ENCODE measurements at regions not wholly inside any gene's neighbourhood (a gene's known extent, or its start where the extent isn't known, plus 50 kb on each side); places are given as distances from the start of the nearest gene placed in this dataset.
A peak's percentile ranks its signal among the peaks of the same experiment; 100 is the strongest.

DNA sequence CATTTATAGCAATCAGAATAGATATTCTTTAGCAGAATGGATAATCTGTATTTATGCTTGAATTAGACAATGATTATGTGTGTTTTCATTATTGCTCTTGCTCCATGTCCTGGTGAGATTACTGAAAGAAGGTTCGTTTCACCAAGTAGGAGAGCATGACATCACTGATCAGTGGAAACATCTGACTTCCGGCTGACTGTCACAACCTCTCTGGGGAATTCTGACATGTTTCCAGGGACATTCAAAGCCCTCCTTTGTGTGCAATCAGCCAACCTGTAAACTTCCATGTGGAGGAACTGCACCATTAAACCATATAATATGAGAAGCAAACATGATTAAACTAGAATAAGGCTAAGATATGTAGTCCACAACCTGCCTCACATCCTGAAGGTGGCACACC is 424.8 kb upstream of the ADGRL4 start:
- Mint-ChIP-seq H3K36me3 (ENCODE audit: low read depth) (no peaks in the 10 kb centered on the region), H3K27me3 (ENCODE audit: insufficient read depth) (no peaks in the 10 kb centered on the region), H3K27ac (peak overlapping the region; percentile 77), H3K4me3 (no peak overlapping the region), H3K4me1 (no peaks in the 10 kb centered on the region), H3K9me3 (no peaks in the 10 kb centered on the region)
- no peak overlapping the region for H3K4me3 ChIP-seq (ENCODE audit: low read length)
- 86 to 88% methylated on average over 1 to 2 of the region's 2 CpGs for WGBS, 2 experiments (ENCODE audit: insufficient coverage in 1 of 2, insufficient read length in 1 of 2)
- H3K9me3 ChIP-seq (ENCODE audit: control insufficient read depth, low read length) = no peaks in the 10 kb centered on the region
- no peak for DNase-seq
- TF ChIP-seq, protein P1, sequence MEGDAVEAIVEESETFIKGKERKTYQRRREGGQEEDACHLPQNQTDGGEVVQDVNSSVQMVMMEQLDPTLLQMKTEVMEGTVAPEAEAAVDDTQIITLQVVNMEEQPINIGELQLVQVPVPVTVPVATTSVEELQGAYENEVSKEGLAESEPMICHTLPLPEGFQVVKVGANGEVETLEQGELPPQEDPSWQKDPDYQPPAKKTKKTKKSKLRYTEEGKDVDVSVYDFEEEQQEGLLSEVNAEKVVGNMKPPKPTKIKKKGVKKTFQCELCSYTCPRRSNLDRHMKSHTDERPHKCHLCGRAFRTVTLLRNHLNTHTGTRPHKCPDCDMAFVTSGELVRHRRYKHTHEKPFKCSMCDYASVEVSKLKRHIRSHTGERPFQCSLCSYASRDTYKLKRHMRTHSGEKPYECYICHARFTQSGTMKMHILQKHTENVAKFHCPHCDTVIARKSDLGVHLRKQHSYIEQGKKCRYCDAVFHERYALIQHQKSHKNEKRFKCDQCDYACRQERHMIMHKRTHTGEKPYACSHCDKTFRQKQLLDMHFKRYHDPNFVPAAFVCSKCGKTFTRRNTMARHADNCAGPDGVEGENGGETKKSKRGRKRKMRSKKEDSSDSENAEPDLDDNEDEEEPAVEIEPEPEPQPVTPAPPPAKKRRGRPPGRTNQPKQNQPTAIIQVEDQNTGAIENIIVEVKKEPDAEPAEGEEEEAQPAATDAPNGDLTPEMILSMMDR (conservative IDR thresholded peaks at IDR 0.05) = no peak
- no peaks in the 10 kb centered on the region for H3K4me1 ChIP-seq (ENCODE audit: control insufficient read depth, insufficient read depth, low read length)
- no peak overlapping the region for H3K9ac ChIP-seq (ENCODE audit: extremely low read depth, low read length, poor library complexity, severe bottlenecking)
- H3K36me3 ChIP-seq (ENCODE audit: control insufficient read depth, insufficient read depth, low read length) = no peaks in the 10 kb centered on the region
- H3K27me3 ChIP-seq (ENCODE audit: control insufficient read depth, insufficient read depth, low read length, poor library complexity, severe bottlenecking) = no peaks in the 10 kb centered on the region
- no peak overlapping the region for H3K27ac ChIP-seq (ENCODE audit: low read depth, low read length)

DNA sequence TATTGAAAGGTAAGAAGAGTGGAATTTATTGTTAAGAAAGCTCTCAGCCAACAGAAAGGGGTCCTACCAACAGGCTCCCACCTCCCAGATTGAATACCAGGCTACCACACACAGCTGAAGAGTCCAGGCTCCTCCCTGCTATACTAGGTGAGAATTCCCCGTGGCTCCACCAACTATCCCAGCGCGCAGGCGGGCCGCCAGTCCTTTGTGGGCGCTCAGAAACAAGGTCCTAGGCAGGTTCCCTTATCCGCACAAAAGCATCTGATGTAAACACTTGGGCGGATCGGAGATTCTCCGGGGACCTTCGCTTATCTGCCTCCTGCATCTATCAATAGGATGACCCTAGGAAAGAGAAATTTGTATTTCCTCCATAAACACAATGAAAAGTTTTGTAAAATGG is 423.9 kb upstream of the ADGRL4 start:
- Histone ChIP-seq H3K27me3 (ENCODE audit: control insufficient read depth, insufficient read depth, low read length, poor library complexity, severe bottlenecking) (no peaks in the 10 kb centered on the region), H3K27ac (ENCODE audit: low read depth, low read length) (no peak overlapping the region), H3K9ac (ENCODE audit: extremely low read depth, low read length, poor library complexity, severe bottlenecking) (no peak overlapping the region), H3K9me3 (ENCODE audit: control insufficient read depth, low read length) (no peaks in the 10 kb centered on the region), H3K4me1 (ENCODE audit: control insufficient read depth, insufficient read depth, low read length) (no peaks in the 10 kb centered on the region), H3K36me3 (ENCODE audit: control insufficient read depth, insufficient read depth, low read length) (no peaks in the 10 kb centered on the region), H3K4me3 (ENCODE audit: low read length) (no peak overlapping the region)
- no peaks in the 10 kb centered on the region for H3K9me3 Mint-ChIP-seq
- TF ChIP-seq, protein P1 (conservative IDR thresholded peaks at IDR 0.05) = no peak
- no peaks in the 10 kb centered on the region for H3K27me3 Mint-ChIP-seq (ENCODE audit: insufficient read depth)
- no peak overlapping the region for H3K4me3 Mint-ChIP-seq
- no peaks in the 10 kb centered on the region for H3K4me1 Mint-ChIP-seq
- no peaks in the 10 kb centered on the region for H3K36me3 Mint-ChIP-seq (ENCODE audit: low read depth)
- WGBS, 2 experiments (ENCODE audit: insufficient coverage in 1 of 2, insufficient read length in 1 of 2) = 92 to 99% methylated on average over 7 to 11 of the region's 11 CpGs
- H3K27ac Mint-ChIP-seq = no peak overlapping the region
- peak; percentile 58 for DNase-seq

DNA sequence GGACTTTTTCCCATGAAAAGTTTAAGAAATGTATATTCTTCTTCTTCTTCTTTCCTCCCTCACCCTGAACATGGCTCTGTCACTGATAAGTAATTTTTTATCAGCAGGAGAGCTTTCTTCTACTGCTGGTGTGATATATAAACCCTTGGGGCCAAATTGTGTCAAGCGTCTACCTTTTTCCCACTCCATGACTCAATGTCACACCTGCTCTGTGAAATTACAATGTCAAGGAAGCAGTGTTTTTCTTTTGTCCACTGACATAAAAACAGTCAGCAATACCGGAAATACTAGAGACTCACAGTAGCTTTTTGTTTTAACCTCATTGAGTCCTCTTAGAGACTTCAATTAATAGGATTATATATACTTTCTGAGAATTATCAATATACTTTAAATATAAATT is 416.2 kb upstream of the ADGRL4 start:
- Histone ChIP-seq H3K9me3 (ENCODE audit: control insufficient read depth, low read length) (no peaks in the 10 kb centered on the region), H3K4me3 (ENCODE audit: low read length) (no peak overlapping the region), H3K27me3 (ENCODE audit: control insufficient read depth, insufficient read depth, low read length, poor library complexity, severe bottlenecking) (no peaks in the 10 kb centered on the region), H3K27ac (ENCODE audit: low read depth, low read length) (no peak overlapping the region), H3K4me1 (ENCODE audit: control insufficient read depth, insufficient read depth, low read length) (no peaks in the 10 kb centered on the region), H3K9ac (ENCODE audit: extremely low read depth, low read length, poor library complexity, severe bottlenecking) (no peak overlapping the region), H3K36me3 (ENCODE audit: control insufficient read depth, insufficient read depth, low read length) (no peaks in the 10 kb centered on the region)
- TF ChIP-seq, protein P1 (conservative IDR thresholded peaks at IDR 0.05) = no peak
- no peaks in the 10 kb centered on the region for H3K27me3 Mint-ChIP-seq (ENCODE audit: insufficient read depth)
- no peak for DNase-seq
- H3K27ac Mint-ChIP-seq = no peak overlapping the region
- no peaks in the 10 kb centered on the region for H3K4me1 Mint-ChIP-seq
- H3K36me3 Mint-ChIP-seq (ENCODE audit: low read depth) = no peaks in the 10 kb centered on the region
- no peaks in the 10 kb centered on the region for H3K9me3 Mint-ChIP-seq
- WGBS, 2 experiments (ENCODE audit: insufficient coverage in 1 of 2, insufficient read length in 1 of 2) = 93 to 100% methylated on average over 1 to 2 of the region's 2 CpGs
- H3K4me3 Mint-ChIP-seq = no peak overlapping the region

Measured in endodermal cell (in vitro differentiated cells).